KMS-11 (cell line): ENCODE measurements at regions not wholly inside any gene's neighbourhood (a gene's known extent, or its start where the extent isn't known, plus 50 kb on each side); places are given as distances from the start of the nearest gene placed in this dataset.

ENCODE experiments used
- H2AFZ ChIP-seq: fragments of 200-600 bp; sonication (generic); 2 replicates; pipeline ENCODE4 v1.6.1; 2016; ENCODE audit warnings: antibody characterized with exemption, mixed run types, low read depth
- H3K27ac ChIP-seq: fragments of 200-600 bp; sonication (generic); 2 replicates; pipeline ENCODE4 v1.6.1; 2016; ENCODE audit warnings: mild to moderate bottlenecking, mixed run types
- H3K27me3 ChIP-seq: fragments of 200-600 bp; sonication (generic); 2 replicates; pipeline ENCODE4 v1.6.1; 2017; ENCODE audit warnings: mild to moderate bottlenecking, low read depth, mixed run types, moderate library complexity; ENCODE audit not compliant: insufficient read depth
- H3K36me3 ChIP-seq: fragments of 200-600 bp; sonication (generic); 2 replicates; pipeline ENCODE4 v1.6.1; 2017; ENCODE audit warnings: mild to moderate bottlenecking, mixed run types; ENCODE audit not compliant: insufficient read depth
- H3K4me1 ChIP-seq: fragments of 200-600 bp; sonication (generic); 2 replicates; pipeline ENCODE4 v1.6.1; 2016; ENCODE audit warnings: mild to moderate bottlenecking, low read depth, mixed run types; ENCODE audit not compliant: poor library complexity, severe bottlenecking
- H3K4me2 ChIP-seq: fragments of 200-600 bp; sonication (generic); 2 replicates; pipeline ENCODE4 v1.7.0; 2016; ENCODE audit warnings: mild to moderate bottlenecking, mixed run types
- H3K4me3 ChIP-seq: fragments of 200-600 bp; sonication (generic); IDR thresholded peaks from 2 replicates; pipeline ENCODE4 v1.6.1; 2017; ENCODE audit warnings: low read depth, low read length, mixed read lengths; ENCODE audit not compliant: insufficient read depth
- H3K79me2 ChIP-seq: fragments of 200-600 bp; sonication (generic); 2 replicates; pipeline ENCODE4 v1.6.1; 2016; ENCODE audit warnings: low read depth, mixed run types; ENCODE audit not compliant: insufficient read depth
- H3K9ac ChIP-seq: fragments of 200-600 bp; sonication (generic); 2 replicates; pipeline ENCODE4 v1.6.1; 2016; ENCODE audit warnings: mild to moderate bottlenecking, mixed run types
- H4K20me1 ChIP-seq: fragments of 200-600 bp; sonication (generic); 2 replicates; pipeline ENCODE4 v1.6.1; 2016; ENCODE audit warnings: mild to moderate bottlenecking, mixed run types; ENCODE audit not compliant: insufficient read depth
- TF ChIP-seq, protein P1 (sequence below): fragments of 200-600 bp; sonication (generic); conservative IDR thresholded peaks from 2 replicates; pipeline ENCODE4 v1.6.1; 2017; ENCODE audit warnings: low read depth, mild to moderate bottlenecking, antibody characterized with exemption, low read length, moderate library complexity, mixed read lengths

DNA sequence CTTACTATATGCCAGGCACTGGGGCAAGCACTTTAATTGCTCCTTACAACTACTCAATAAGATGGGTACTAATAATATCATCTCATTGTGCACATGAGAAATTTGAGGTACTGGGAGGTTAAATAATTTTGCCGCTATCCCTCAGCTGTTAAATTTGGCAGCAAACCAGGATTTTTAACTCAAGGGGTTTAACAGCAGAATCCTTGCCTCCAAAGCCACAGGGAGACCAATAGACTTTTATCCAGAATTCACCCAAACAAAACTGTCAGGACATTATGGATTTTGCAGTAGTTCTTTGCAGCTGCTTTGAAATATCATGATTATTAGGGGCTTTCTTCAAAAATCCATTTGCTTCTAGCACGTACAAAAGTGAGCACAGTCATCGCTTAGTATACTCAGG, 136.2 kb downstream of the RPS12 start:
- Histone ChIP-seq H3K27me3 (no peaks in the 10 kb centered on the region), H3K4me1 (no peaks in the 10 kb centered on the region), H3K79me2 (no peaks in the 10 kb centered on the region), H3K4me2 (no peak overlapping the region), H3K9ac (no peak overlapping the region), H3K27ac (no peak overlapping the region), H2AFZ (no peak overlapping the region), H3K36me3 (no peaks in the 10 kb centered on the region), H3K4me3 (no peak overlapping the region), H4K20me1 (no peaks in the 10 kb centered on the region)
- TF ChIP-seq, protein P1, sequence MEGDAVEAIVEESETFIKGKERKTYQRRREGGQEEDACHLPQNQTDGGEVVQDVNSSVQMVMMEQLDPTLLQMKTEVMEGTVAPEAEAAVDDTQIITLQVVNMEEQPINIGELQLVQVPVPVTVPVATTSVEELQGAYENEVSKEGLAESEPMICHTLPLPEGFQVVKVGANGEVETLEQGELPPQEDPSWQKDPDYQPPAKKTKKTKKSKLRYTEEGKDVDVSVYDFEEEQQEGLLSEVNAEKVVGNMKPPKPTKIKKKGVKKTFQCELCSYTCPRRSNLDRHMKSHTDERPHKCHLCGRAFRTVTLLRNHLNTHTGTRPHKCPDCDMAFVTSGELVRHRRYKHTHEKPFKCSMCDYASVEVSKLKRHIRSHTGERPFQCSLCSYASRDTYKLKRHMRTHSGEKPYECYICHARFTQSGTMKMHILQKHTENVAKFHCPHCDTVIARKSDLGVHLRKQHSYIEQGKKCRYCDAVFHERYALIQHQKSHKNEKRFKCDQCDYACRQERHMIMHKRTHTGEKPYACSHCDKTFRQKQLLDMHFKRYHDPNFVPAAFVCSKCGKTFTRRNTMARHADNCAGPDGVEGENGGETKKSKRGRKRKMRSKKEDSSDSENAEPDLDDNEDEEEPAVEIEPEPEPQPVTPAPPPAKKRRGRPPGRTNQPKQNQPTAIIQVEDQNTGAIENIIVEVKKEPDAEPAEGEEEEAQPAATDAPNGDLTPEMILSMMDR: no peak

DNA sequence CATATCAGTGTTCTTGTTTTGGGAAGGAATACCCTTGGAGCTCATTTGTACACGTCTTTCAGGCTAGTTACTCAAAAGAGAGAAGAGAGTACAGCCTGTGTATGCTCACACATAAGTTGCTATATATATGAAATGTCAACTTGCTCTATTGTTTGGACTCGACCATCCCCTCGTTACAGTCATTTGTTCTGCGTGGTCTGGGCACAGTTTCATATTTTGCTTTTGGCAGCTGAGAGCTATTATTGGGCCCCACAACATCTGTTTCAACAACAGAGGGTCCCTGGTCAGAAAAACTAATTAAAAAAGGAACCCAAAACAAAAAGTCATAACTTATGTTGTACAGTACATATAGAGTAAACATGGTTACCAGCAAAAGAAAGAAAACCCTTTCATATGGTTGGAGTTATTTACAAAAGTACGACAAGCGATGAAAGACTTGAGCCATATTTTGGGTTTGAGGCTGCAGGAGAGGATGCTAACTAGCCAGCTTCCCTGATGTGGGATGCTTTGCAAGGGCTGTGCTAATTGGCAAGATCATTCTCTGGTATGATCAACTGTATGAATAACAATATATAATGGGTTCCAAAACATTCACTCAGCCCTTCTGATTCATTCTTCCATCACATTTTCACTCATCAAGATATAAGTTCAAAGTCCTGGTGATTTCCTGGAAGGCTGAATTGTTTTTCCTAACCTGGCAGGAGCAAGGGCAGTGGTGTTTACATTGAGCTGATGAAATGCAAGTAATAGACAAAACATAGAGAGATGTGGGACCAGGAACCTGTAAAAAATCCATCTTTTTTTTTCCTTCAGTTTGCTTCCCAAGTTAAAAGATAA, 137.9 kb downstream of the RPS12 start:
- Histone ChIP-seq H3K27me3 (no peaks in the 10 kb centered on the region), H3K4me2 (no peak overlapping the region), H3K4me3 (no peak overlapping the region), H3K4me1 (no peaks in the 10 kb centered on the region), H3K9ac (no peak overlapping the region), H3K36me3 (no peaks in the 10 kb centered on the region), H3K79me2 (no peaks in the 10 kb centered on the region), H3K27ac (no peak overlapping the region), H2AFZ (no peak overlapping the region), H4K20me1 (no peaks in the 10 kb centered on the region)
- TF ChIP-seq, protein P1: no peak

DNA sequence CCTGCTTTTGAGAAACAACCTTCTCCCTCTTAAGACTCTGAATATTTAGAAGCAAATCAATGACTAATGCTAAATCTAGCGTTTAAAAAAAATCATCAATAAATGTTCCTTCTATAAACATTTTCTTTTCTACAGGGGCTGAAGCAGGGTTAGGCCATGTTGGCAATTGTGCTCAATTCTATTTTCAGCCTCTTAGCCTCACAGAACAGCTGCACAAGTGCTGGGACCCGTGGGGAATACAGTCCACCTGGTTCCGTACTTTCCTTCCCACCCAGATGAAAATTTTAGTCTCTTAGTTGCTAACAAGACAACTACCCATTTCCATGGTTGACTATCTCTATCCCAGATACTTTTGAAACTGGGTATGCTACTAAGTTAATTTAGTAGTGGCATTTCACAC, 138.6 kb downstream of the RPS12 start:
- no peak overlapping the region for H2AFZ ChIP-seq
- H3K4me1 ChIP-seq: no peaks in the 10 kb centered on the region
- H4K20me1 ChIP-seq: no peaks in the 10 kb centered on the region
- H3K79me2 ChIP-seq: no peaks in the 10 kb centered on the region
- H3K27me3 ChIP-seq: no peaks in the 10 kb centered on the region
- H3K27ac ChIP-seq: no peak overlapping the region
- H3K9ac ChIP-seq: no peak overlapping the region
- TF ChIP-seq, protein P1: no peak
- no peak overlapping the region for H3K4me2 ChIP-seq
- no peak overlapping the region for H3K4me3 ChIP-seq
- no peaks in the 10 kb centered on the region for H3K36me3 ChIP-seq

DNA sequence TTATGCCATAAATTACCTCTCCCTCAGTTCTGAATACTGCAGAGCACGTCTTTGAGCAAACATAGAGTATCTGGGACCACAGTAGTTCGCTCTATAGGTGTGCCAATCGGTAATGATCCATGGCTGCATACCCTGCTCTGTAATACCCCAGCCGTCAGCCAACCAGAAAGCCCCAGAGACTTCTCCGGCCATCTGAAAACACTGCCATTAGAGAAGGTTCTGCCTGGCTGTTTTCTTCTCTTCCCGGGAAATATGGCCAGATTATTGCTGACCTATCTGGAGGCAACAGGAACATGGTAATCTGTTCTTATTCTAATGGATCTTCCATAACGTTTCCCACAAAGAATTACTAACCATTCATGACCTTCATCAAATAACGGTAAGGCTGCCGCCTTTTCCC, 139.9 kb downstream of the RPS12 start:
- no peaks in the 10 kb centered on the region for H3K4me1 ChIP-seq
- H3K9ac ChIP-seq: no peak overlapping the region
- no peak overlapping the region for H3K4me3 ChIP-seq
- no peak overlapping the region for H3K27ac ChIP-seq
- no peaks in the 10 kb centered on the region for H3K36me3 ChIP-seq
- TF ChIP-seq, protein P1: no peak
- H3K27me3 ChIP-seq: no peaks in the 10 kb centered on the region
- H4K20me1 ChIP-seq: no peaks in the 10 kb centered on the region
- no peaks in the 10 kb centered on the region for H3K79me2 ChIP-seq
- H3K4me2 ChIP-seq: no peak overlapping the region
- no peak overlapping the region for H2AFZ ChIP-seq
